H1 (cell line): ENCODE measurements at regions not wholly inside any gene's neighbourhood (a gene's known extent, or its start where the extent isn't known, plus 50 kb on each side); places are given as distances from the start of the nearest gene placed in this dataset.

ENCODE experiments used
- ASH2L ChIP-seq: fragments of 200-600, 300-600 bp; sonication (generic); IDR thresholded peaks from one replicate; pipeline ENCODE4 v1.7.1; 2017; ENCODE audit warnings: low read length
- CHD7 ChIP-seq: fragments of 300-600 bp; sonication (generic); IDR thresholded peaks from 2 replicates; pipeline ENCODE4 v1.7.1; 2012; ENCODE audit warnings: low read length, moderate library complexity, mild to moderate bottlenecking, inconsistent platforms; ENCODE audit not compliant: insufficient replicate concordance
- KDM5A ChIP-seq: fragments of 200-600 bp; IDR thresholded peaks from 2 replicates; pipeline ENCODE4 v1.7.1; 2012; ENCODE audit warnings: mild to moderate bottlenecking, low read length, inconsistent platforms, mixed read lengths
- MAFK ChIP-seq: IDR thresholded peaks from 2 replicates; pipeline ENCODE4 v1.6.1; 2012; ENCODE audit warnings: low read depth, mild to moderate bottlenecking, improper control_type of control experiment, low read length
- MAX ChIP-seq: IDR thresholded peaks from 2 replicates; pipeline ENCODE4 v1.6.1; 2012; ENCODE audit warnings: inconsistent platforms
- SIN3A ChIP-seq, 2 experiments: IDR thresholded peaks in 1 of 2; conservative IDR thresholded peaks in 1 of 2; 2 replicates each; pipeline ENCODE4 v1.6.1; 2011 to 2012; ENCODE audit warnings: low read length in 2 of 2, improper control_type of control experiment in 1 of 2, low read depth in 1 of 2, mild to moderate bottlenecking in 1 of 2
- TF ChIP-seq, protein P1 (sequence below): IDR thresholded peaks from 2 replicates; pipeline ENCODE4 v1.6.1; 2012; ENCODE audit warnings: low read length, inconsistent platforms

DNA sequence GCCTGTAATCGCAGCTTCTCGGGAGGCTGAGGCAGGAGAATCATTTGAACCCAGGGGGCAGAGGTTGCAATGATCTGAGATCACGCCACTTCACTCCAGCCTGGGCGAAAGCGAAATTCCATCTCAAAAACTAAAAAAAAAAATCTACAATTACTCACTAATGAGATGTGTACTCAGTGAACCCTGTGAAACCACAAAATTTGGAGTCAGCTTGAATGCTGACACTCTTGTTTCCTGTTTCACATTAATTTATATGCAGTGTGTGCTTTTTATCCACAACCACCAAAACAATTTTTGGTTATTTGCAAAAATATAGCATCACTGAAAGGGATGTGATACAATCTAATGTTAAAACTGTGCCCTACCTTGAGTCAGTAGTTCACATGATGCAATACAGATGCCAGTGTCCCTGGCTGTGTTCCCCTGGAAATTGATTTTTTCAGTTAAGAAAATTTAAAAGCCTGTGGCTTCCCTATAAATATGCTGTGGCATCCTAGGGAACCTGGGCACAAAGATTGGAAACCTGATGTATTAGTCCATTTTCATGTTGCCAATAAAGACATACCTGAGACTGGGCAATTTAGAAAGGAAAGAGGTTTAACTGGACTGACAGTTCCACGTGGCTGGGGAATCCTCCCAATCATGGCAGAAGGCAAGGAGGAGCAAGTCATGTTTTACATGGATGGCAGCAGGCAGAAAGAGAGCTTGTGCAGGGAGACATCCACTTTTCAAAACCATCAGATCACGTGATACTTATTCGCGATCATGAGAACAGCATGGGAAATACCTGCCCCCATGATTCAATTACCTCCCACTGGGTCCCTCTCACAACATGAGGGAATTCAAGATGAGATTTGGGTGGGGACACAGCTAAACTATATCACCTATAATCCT, 337.5 kb upstream of the NT5C1B start (continued):
- TF ChIP-seq CHD7 = no peak
- no peak for TF ChIP-seq KDM5A
- TF ChIP-seq ASH2L = no peak
- no peak for TF ChIP-seq MAX
- no peak for TF ChIP-seq SIN3A (conservative IDR thresholded peaks at IDR 0.05 in 1 of 2, IDR thresholded peaks at IDR 0.05 in 1 of 2; ENCODE audit: low read depth in 1 of 2, low read length in 2 of 2)
- TF ChIP-seq, protein P1, sequence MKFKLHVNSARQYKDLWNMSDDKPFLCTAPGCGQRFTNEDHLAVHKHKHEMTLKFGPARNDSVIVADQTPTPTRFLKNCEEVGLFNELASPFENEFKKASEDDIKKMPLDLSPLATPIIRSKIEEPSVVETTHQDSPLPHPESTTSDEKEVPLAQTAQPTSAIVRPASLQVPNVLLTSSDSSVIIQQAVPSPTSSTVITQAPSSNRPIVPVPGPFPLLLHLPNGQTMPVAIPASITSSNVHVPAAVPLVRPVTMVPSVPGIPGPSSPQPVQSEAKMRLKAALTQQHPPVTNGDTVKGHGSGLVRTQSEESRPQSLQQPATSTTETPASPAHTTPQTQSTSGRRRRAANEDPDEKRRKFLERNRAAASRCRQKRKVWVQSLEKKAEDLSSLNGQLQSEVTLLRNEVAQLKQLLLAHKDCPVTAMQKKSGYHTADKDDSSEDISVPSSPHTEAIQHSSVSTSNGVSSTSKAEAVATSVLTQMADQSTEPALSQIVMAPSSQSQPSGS = no peak
- no peak for TF ChIP-seq MAFK
